Activated naive CD8-positive, alpha-beta T cell treated with anti-CD3 and anti-CD28 coated beads for 36 hours (primary cell): ENCODE measurements at regions not wholly inside any gene's neighbourhood (a gene's known extent, or its start where the extent isn't known, plus 50 kb on each side); places are given as distances from the start of the nearest gene placed in this dataset.

ENCODE experiments used
- DNase-seq: peaks from one replicate; pipeline ENCODE4 v3.0.0; 2021
- H3K27ac Mint-ChIP-seq: one replicate; pipeline ENCODE4 v1.8.0; 2022; ENCODE audit warnings: mild to moderate bottlenecking, moderate library complexity, mixed read lengths
- H3K27me3 Mint-ChIP-seq: one replicate; pipeline ENCODE4 v1.8.0; 2022; ENCODE audit warnings: mild to moderate bottlenecking, mixed read lengths
- H3K36me3 Mint-ChIP-seq: one replicate; pipeline ENCODE4 v1.8.0; 2021; ENCODE audit warnings: mild to moderate bottlenecking, mixed read lengths
- H3K4me1 Mint-ChIP-seq: one replicate; pipeline ENCODE4 v1.8.0; 2021; ENCODE audit warnings: mixed read lengths
- H3K4me3 Mint-ChIP-seq: one replicate; pipeline ENCODE4 v1.8.0; 2022; ENCODE audit warnings: mild to moderate bottlenecking, moderate library complexity, mixed read lengths
- H3K9me3 Mint-ChIP-seq: one replicate; pipeline ENCODE4 v1.8.0; 2022; ENCODE audit warnings: mixed read lengths

DNA sequence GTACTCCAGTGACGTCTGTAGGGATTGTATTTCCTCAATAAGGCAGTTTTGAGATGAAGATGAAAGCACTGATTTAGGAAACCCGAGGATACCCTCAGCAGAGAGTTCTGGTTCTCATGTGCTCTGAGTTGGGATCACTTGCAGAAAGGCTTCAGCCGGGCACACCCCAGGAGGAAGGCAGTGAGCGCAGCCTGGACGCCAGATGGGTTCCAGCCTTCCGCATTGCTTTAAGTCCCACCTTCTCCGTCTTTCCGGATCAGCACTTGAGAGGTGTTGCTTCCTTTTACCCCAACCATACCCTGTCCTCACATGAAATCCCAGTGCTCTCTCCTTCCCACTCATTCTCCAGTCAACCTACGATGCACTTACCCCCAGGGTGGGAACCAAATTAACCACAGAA, 239.5 kb upstream of the CADM1 start:
- DNase-seq = no peak

DNA sequence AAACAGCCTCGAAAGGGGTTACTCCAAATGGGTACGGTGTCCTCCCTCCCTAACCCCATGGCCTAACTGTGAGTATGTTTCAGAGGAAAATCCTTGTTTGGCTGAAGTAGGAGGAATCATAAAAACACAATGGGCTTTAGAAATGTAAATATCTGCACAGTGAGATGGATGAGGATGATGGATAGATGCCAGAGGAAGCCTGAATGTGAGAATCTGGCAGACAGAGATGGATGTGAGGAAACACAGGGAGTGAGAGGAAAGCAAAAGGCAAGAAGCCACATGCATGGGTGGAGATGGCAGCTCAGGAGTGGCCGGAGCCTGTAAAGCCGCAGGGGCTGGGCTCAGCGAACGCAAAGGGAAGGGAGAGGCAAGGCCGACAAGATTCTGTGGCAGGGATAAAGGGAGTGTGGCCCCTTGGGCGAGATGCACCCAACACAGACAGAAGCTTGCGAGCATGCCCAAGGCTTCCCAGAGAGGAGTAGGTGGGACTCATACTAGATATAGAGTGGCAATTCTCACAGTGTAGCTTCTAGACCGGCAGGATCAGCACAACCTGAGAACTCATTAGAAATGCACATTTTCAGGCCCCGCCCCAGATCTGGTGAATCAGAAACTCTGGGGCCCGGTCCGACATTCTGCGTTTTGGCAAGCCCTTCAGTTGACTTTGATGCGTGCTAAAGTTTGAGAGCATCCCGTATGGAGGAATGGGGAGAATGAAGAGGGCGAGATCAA, 237.3 kb upstream of the CADM1 start:
- Mint-ChIP-seq H3K4me1 (no peaks in the 10 kb centered on the region), H3K4me3 (no peak overlapping the region), H3K27me3 (no peaks in the 10 kb centered on the region), H3K36me3 (no peaks in the 10 kb centered on the region), H3K9me3 (no peaks in the 10 kb centered on the region), H3K27ac (no peak overlapping the region)
- DNase-seq = no peak

More for the DNA sequence above, 239.5 kb upstream of the CADM1 start:
- no peak overlapping the region for H3K4me3 Mint-ChIP-seq
- no peaks in the 10 kb centered on the region for H3K36me3 Mint-ChIP-seq
- no peak overlapping the region for H3K27ac Mint-ChIP-seq
- H3K9me3 Mint-ChIP-seq = no peaks in the 10 kb centered on the region
- H3K4me1 Mint-ChIP-seq = no peaks in the 10 kb centered on the region
- H3K27me3 Mint-ChIP-seq = no peaks in the 10 kb centered on the region

- Mint-ChIP-seq H3K9me3 (no peaks in the 10 kb centered on the region), H3K4me1 (no peaks in the 10 kb centered on the region), H3K27me3 (no peaks in the 10 kb centered on the region), H3K36me3 (no peaks in the 10 kb centered on the region), H3K27ac (no peak overlapping the region), H3K4me3 (no peak overlapping the region)
- DNase-seq = no peak
These were observed 236.1 kb upstream of the CADM1 start for GRCh38 chr11:115740324-115740723.

DNA sequence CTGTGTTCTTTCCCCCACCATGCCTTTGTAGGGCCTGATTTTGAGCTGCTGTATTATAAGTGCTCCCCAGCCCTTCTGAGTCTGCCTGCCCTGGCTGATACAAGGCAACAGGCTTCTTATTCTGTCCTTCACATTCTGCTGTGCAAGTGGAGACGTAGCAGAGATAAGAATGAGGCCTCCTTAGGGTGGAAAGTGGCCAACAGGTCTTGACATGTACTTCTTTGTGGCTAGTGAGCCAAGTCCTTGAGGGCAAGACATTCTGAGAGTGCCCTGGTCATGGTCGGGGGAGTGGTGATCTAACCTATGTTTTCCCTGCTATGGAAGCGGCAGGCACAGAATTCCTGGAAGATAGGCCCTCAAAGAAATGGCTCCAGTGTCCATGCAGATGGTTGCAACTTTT, 235.7 kb upstream of the CADM1 start:
- no peaks in the 10 kb centered on the region for H3K36me3 Mint-ChIP-seq
- H3K9me3 Mint-ChIP-seq = no peaks in the 10 kb centered on the region
- no peak overlapping the region for H3K4me3 Mint-ChIP-seq
- no peak for DNase-seq
- H3K4me1 Mint-ChIP-seq = no peaks in the 10 kb centered on the region
- no peak overlapping the region for H3K27ac Mint-ChIP-seq
- H3K27me3 Mint-ChIP-seq = no peaks in the 10 kb centered on the region

DNA sequence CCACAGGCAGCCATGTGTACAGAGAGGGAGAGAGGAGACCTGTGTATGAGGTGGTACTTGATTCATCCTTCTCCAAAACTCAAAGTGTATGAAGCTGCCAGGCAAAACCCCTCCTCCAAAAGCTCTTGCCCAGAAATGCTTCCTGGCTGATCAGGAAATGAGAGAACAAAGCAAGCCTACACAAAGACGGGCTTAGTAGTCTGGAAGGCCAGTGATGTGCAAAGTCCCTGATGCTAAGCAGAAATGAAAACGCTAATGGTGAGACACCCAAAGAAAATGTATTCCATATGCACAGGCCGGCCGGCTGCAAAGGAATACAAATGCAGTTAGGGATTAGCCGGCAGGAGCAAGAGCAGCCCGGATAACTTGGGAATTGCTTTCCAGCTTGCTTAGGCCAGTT, 234.9 kb upstream of the CADM1 start:
- DNase-seq = no peak
- no peaks in the 10 kb centered on the region for H3K36me3 Mint-ChIP-seq
- no peaks in the 10 kb centered on the region for H3K27me3 Mint-ChIP-seq
- H3K4me3 Mint-ChIP-seq = no peak overlapping the region
- H3K4me1 Mint-ChIP-seq = no peaks in the 10 kb centered on the region
- no peak overlapping the region for H3K27ac Mint-ChIP-seq
- H3K9me3 Mint-ChIP-seq = no peaks in the 10 kb centered on the region

DNA sequence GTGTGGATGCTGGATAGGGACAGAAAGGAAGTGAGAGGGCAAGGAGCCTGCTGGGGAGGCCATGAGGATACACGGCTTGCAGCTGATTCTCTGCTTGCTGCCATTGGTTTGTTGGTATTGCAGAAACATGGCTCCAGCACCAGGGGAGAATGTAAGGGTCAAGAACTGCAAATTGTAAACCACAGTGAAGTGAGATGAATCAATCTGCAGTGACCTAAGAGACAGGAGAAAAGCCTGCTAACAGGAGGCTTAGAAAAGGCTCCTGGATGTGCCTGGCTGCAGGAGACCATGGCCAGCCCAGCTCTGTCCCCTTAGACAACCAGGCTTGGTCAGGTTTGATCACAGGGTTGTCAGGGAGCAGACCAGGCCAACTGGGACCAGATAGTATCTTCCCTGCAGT, 233.7 kb upstream of the CADM1 start:
- no peaks in the 10 kb centered on the region for H3K4me1 Mint-ChIP-seq
- no peaks in the 10 kb centered on the region for H3K27me3 Mint-ChIP-seq
- no peak overlapping the region for H3K4me3 Mint-ChIP-seq
- no peaks in the 10 kb centered on the region for H3K36me3 Mint-ChIP-seq
- no peak for DNase-seq
- no peak overlapping the region for H3K27ac Mint-ChIP-seq
- H3K9me3 Mint-ChIP-seq = no peaks in the 10 kb centered on the region

DNA sequence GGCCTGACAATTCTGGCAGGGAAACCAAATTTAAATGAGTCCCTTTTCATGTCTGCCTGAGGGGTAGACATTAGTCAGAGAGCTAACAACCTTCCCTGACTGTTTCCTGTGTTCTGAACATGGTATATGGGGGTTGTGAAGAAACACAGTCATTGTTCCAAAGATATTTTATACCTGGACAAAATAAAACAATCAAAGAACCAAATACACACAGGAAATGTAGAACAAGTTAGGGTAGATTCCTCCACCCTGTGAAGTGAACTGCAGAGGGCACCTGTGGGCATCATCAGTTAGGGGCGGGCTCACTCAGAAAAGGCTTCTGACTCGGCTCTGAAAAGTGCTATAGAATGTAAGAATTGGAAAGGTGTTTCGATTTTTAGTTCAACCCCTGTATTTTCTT, 231.9 kb upstream of the CADM1 start:
- Mint-ChIP-seq H3K4me1 (no peaks in the 10 kb centered on the region), H3K36me3 (no peaks in the 10 kb centered on the region), H3K27me3 (no peaks in the 10 kb centered on the region), H3K4me3 (no peak overlapping the region), H3K27ac (no peak overlapping the region), H3K9me3 (no peaks in the 10 kb centered on the region)
- DNase-seq = no peak

- Mint-ChIP-seq H3K36me3 (no peaks in the 10 kb centered on the region), H3K27ac (no peak overlapping the region), H3K4me3 (no peak overlapping the region), H3K27me3 (no peaks in the 10 kb centered on the region), H3K9me3 (no peaks in the 10 kb centered on the region), H3K4me1 (no peaks in the 10 kb centered on the region)
- DNase-seq = no peak
These were observed 220.5 kb upstream of the CADM1 start for GRCh38 chr11:115724666-115725065.

DNA sequence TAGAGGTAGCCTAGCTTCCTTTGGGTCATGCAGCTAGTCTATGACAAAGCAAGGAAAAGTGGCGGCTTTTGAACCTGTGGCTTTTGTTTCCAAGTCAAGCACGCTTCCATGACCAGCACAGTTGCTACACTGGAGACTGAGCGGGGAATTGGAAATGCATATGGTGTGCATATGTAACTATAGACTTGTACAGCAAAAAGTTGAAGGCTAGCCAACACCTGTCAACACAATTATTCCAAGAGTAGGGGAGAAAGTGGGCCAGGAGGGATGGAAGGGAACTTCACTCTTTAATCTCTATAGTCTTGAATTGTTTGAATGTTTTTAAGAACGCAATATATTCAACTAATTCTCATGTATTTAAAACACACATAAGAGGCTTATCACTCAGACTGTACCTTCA, 218.5 kb upstream of the CADM1 start:
- DNase-seq = no peak
- Mint-ChIP-seq H3K9me3 (no peaks in the 10 kb centered on the region), H3K4me1 (no peaks in the 10 kb centered on the region), H3K27me3 (no peaks in the 10 kb centered on the region), H3K36me3 (no peaks in the 10 kb centered on the region), H3K27ac (no peak overlapping the region), H3K4me3 (no peak overlapping the region)

GRCh38 chr11:115721296-115721995, 217.2 kb upstream of the CADM1 start:
- H3K4me3 Mint-ChIP-seq = no peak overlapping the region
- no peaks in the 10 kb centered on the region for H3K36me3 Mint-ChIP-seq
- no peaks in the 10 kb centered on the region for H3K9me3 Mint-ChIP-seq
- no peak for DNase-seq
- H3K4me1 Mint-ChIP-seq = no peaks in the 10 kb centered on the region
- H3K27ac Mint-ChIP-seq = no peak overlapping the region
- H3K27me3 Mint-ChIP-seq = no peaks in the 10 kb centered on the region

GRCh38 chr11:115720602-115721245, 216.5 kb upstream of the CADM1 start:
- Mint-ChIP-seq H3K27ac (no peak overlapping the region), H3K27me3 (no peaks in the 10 kb centered on the region), H3K4me1 (no peaks in the 10 kb centered on the region), H3K4me3 (no peak overlapping the region), H3K9me3 (no peaks in the 10 kb centered on the region), H3K36me3 (no peaks in the 10 kb centered on the region)
- DNase-seq = no peak

GRCh38 chr11:115718945-115719344, 214.7 kb upstream of the CADM1 start:
- no peaks in the 10 kb centered on the region for H3K4me1 Mint-ChIP-seq
- H3K4me3 Mint-ChIP-seq = no peak overlapping the region
- peaks cover 3% of the 10 kb centered on the region for H3K27me3 Mint-ChIP-seq
- DNase-seq = no peak
- H3K9me3 Mint-ChIP-seq = no peaks in the 10 kb centered on the region
- no peak overlapping the region for H3K27ac Mint-ChIP-seq
- no peaks in the 10 kb centered on the region for H3K36me3 Mint-ChIP-seq

DNA sequence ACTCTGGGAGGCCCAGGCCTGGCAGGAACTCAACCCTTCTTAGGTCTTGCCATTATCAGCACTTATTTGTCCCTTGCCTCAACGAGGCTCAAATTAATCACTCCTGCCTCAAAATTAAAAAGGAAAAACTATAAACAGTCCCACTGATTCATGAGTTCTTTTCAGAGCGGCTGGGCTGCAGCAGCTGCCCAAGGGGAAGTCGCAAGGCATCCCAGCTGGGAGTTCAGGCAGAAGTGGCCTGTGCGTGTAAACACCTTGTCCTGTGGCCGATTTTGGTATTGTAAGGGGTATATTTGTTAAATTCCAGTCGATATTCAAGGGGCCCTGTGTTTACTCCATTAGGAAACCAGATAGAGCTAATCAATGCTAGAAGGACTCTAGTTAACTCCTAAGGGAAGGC, 213.9 kb upstream of the CADM1 start:
- Mint-ChIP-seq H3K27ac (no peak overlapping the region), H3K36me3 (no peaks in the 10 kb centered on the region), H3K4me1 (no peaks in the 10 kb centered on the region), H3K4me3 (no peak overlapping the region), H3K9me3 (no peaks in the 10 kb centered on the region), H3K27me3 (peaks cover 3% of the 10 kb centered on the region)
- no peak for DNase-seq

GRCh38 chr11:115716601-115717529, 212.7 kb upstream of the CADM1 start:
- no peak overlapping the region for H3K4me3 Mint-ChIP-seq
- H3K36me3 Mint-ChIP-seq = no peaks in the 10 kb centered on the region
- no peak overlapping the region for H3K27ac Mint-ChIP-seq
- no peak for DNase-seq
- H3K4me1 Mint-ChIP-seq = no peaks in the 10 kb centered on the region
- H3K9me3 Mint-ChIP-seq = no peaks in the 10 kb centered on the region
- peaks cover 3% of the 10 kb centered on the region for H3K27me3 Mint-ChIP-seq

GRCh38 chr11:115716080-115716479, 211.9 kb upstream of the CADM1 start:
- no peak for DNase-seq
- Mint-ChIP-seq H3K27ac (no peak overlapping the region), H3K4me3 (no peak overlapping the region), H3K9me3 (no peaks in the 10 kb centered on the region), H3K4me1 (no peaks in the 10 kb centered on the region), H3K27me3 (peaks cover 3% of the 10 kb centered on the region), H3K36me3 (no peaks in the 10 kb centered on the region)
